NOMO-1 treated with DMSO at 0.1 percent for 48 hours (cell line): ENCODE measurements at regions not wholly inside any gene's neighbourhood (a gene's known extent, or its start where the extent isn't known, plus 50 kb on each side); places are given as distances from the start of the nearest gene placed in this dataset.

Experiments
- DNase-seq: peaks from one replicate; lab custom pipeline; 2025; ENCODE audit not compliant: unreplicated experiment; lab: John Stamatoyannopoulos, UW

- DNase-seq: no peak
Observed at GRCh38 chr12:34342048-34342447, 319.8 kb downstream of the ALG10 start.

DNA sequence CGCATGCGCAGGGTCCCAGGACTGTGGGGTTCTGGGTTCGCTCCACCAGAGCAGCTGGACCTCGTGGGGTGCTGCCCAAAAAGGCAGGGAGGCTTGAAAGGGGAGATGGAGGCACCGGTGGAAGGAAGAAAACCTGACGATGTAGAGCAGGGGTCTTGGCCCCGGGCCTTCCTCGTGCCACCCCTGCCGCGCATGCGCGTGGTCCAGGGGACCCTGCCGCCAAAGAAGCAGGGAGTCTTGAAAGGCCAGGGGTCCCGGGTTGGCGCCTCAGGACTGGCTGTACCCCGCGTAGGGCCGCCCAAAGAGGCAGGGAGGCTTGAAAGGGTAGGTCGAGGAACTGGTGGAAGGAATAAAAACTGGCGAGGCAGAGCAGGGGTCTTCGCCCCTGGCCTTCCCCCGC, 321.0 kb downstream of the ALG10 start:
- DNase-seq: no peak

- DNase-seq: no peak
Observed at GRCh38 chr12:34343766-34344165, 321.5 kb downstream of the ALG10 start.

- no peak for DNase-seq
Observed at GRCh38 chr12:34344851-34345522, 322.7 kb downstream of the ALG10 start.

- no peak for DNase-seq
Observed at GRCh38 chr12:34345801-34346200, 323.5 kb downstream of the ALG10 start.

GRCh38 chr12:34346372-34347034, 324.2 kb downstream of the ALG10 start:
- no peak for DNase-seq

- no peak for DNase-seq
Observed at GRCh38 chr12:34347367-34347766, 325.1 kb downstream of the ALG10 start.

GRCh38 chr12:34348064-34348463, 325.8 kb downstream of the ALG10 start:
- no peak for DNase-seq

GRCh38 chr12:34348836-34349672, 326.8 kb downstream of the ALG10 start:
- no peak for DNase-seq

GRCh38 chr12:34349673-34349961, 327.3 kb downstream of the ALG10 start:
- DNase-seq: no peak

DNA sequence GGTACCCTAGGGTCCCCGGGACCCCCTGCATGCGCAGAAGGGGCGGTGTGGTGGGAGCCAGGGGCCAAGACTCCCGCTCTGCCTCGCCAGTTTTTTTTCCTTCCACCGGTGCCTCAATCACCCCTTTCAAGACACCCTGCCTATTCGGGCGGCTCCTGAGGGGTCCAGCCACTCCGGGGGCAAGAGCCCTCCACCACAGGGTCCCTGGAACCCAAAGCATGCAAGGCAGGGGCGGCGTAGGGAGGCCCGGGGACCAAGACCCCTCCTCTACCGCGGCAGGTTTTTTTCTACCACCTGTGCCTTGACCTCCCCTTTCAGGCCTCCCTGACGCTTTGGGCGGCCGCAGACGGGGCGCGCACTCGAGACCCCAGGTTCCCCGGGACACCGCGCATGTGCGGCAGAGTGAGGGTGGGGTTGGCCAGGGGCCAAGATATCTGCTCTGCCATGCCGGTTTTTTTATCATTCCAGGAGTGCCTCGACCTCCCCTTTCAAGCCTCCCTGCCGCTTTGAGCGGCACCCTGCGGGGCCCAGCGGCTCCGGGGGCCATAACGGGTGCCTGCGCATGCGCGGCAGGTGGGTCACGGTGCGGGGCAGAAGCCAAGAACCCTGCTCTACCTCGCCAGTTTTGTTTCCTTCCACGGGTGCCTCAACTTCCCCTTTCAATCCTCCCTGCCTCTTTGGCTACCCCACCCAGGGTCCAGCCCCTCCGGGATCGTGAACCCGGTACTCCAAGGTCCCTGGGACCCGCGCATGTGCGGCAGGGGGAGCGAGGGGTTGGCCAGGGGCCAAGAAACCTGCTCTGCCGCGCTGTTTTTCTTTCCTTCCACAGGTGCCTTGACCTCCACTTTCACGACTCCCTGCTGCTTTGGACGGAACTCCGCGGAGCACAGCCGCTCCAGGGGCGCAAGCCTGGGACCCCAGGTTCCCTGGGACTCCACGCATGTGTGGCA, 328.1 kb downstream of the ALG10 start:
- DNase-seq: no peak

GRCh38 chr12:34352098-34352497, 329.8 kb downstream of the ALG10 start:
- DNase-seq: no peak

DNA sequence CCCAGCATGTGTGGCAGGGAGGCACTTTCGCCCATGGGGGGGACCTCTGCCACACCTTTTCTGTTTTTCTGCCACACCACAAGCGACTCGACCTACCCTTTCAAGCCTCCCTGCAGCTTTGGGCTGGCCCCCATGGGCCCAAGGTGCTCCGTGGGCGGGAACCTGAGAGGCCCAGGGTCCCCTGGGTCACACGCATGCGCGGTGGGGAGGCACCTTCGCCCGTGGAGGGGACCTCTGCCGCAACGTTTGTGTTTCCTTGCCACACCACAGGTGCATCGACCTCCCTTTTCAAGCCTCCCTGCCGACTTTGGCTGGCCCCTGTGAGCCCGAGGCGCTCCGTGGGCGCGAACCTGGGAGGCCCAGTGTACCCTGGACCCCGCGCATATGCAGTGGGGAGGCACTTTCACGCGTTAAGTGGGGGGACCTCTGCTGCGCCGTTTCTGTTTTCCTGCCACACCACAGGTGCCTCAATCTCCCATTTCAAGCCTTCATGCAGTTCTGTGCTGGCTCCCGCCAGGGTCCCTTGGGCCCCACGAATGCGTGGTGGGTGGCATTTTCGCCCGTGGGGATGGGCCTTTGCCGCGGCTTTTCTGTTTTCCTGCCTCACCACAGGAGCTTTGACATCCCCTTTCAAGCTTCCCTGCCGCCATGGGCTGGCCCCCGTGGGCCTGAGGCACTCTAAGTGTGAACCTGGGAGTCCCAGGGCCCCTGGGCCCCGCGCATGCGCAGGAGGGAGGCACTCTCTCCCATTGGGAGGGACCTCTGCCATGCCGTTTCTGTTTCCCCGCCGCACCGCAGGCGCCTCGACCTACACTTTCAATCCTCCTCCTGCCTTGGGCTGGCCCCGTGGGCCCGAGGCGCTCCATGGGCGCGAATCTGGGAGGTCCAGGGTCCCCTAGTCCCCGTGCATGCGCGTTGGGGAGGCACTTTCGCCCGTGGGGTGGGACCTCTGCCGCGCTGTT, 332.2 kb downstream of the ALG10 start:
- DNase-seq: no peak

GRCh38 chr12:34356233-34356987, 334.1 kb downstream of the ALG10 start:
- DNase-seq: no peak

DNA sequence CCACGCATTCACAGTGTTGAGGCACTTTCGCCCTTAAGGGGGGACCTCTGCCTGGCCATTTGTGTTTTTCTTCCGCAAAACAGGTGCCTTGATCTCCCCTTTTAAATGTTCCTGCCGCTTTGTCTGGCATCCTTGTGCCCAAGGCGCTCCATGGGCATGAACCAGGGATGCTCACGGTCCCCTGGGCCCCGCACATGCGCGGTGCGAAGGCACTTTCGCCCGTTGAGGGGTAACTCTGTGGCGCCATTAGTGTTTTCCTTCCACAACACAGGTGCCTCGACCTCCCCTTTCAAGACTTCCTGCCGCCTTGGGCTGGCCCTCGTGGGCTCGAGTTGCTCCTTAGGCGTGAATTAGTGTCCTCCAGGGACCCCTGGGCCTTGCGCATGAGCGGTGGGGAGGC, 335.5 kb downstream of the ALG10 start:
- no peak for DNase-seq

DNA sequence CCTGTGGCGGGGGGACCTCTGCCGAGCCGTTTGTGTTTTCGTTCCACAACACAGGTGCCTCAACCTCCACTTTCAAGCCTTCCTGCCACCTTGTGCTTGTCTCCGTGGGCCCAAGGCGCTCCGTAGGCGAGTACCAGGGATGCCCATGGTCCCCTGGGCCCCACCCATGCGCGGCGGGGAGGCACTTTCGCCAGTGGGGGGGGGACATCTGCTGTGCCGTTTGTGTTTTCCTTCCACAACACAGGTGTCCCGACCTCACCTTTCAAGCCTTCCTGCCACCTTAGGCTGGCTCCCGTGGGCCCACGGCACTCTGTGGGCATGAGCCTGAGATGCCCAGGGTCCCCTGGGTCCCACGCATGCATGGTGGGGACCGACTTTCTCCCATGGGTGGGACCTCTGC, 335.9 kb downstream of the ALG10 start:
- DNase-seq: no peak

GRCh38 chr12:34361721-34362316, 339.5 kb downstream of the ALG10 start:
- no peak for DNase-seq

GRCh38 chr12:34363050-34363673, 340.9 kb downstream of the ALG10 start:
- DNase-seq: no peak
